ENCODE measurements at regions not wholly inside any gene's neighbourhood (a gene's known extent, or its start where the extent isn't known, plus 50 kb on each side); places are given as distances from the start of the nearest gene placed in this dataset.

- Histone ChIP-seq H3K9ac (ENCODE audit: extremely low read depth, low read length, poor library complexity, severe bottlenecking) (no peak overlapping the region), H3K36me3 (ENCODE audit: control insufficient read depth, insufficient read depth, low read length) (no peaks in the 10 kb centered on the region), H3K4me3 (ENCODE audit: low read length) (peak overlapping the region; percentile 21), H3K4me1 (ENCODE audit: control insufficient read depth, insufficient read depth, low read length) (peaks cover 2% of the 10 kb centered on the region), H3K27me3 (ENCODE audit: control insufficient read depth, insufficient read depth, low read length, poor library complexity, severe bottlenecking) (no peaks in the 10 kb centered on the region), H3K27ac (ENCODE audit: low read depth, low read length) (no peak overlapping the region), H3K9me3 (ENCODE audit: control insufficient read depth, low read length) (peaks cover 25% of the 10 kb centered on the region)
- H3K4me1 Mint-ChIP-seq, result peaks cover 21% of the 10 kb centered on the region
- WGBS, 2 experiments (ENCODE audit: insufficient coverage in 1 of 2, insufficient read length in 1 of 2), result 95 to 100% methylated on average over 1 of the region's 1 CpG
- H3K36me3 Mint-ChIP-seq (ENCODE audit: low read depth), result no peaks in the 10 kb centered on the region
- no peak for DNase-seq
- H3K9me3 Mint-ChIP-seq, result no peaks in the 10 kb centered on the region
- H3K27ac Mint-ChIP-seq, result no peak overlapping the region
- TF ChIP-seq, protein P1, sequence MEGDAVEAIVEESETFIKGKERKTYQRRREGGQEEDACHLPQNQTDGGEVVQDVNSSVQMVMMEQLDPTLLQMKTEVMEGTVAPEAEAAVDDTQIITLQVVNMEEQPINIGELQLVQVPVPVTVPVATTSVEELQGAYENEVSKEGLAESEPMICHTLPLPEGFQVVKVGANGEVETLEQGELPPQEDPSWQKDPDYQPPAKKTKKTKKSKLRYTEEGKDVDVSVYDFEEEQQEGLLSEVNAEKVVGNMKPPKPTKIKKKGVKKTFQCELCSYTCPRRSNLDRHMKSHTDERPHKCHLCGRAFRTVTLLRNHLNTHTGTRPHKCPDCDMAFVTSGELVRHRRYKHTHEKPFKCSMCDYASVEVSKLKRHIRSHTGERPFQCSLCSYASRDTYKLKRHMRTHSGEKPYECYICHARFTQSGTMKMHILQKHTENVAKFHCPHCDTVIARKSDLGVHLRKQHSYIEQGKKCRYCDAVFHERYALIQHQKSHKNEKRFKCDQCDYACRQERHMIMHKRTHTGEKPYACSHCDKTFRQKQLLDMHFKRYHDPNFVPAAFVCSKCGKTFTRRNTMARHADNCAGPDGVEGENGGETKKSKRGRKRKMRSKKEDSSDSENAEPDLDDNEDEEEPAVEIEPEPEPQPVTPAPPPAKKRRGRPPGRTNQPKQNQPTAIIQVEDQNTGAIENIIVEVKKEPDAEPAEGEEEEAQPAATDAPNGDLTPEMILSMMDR (conservative IDR thresholded peaks at IDR 0.05), result no peak
- H3K27me3 Mint-ChIP-seq (ENCODE audit: insufficient read depth), result no peaks in the 10 kb centered on the region
- H3K4me3 Mint-ChIP-seq, result no peak overlapping the region
Observed at GRCh38 chr3:106008766-106009165, 140.0 kb upstream of the CBLB start.

GRCh38 chr3:106010829-106011228, 142.0 kb upstream of the CBLB start:
- Mint-ChIP-seq H3K27me3 (ENCODE audit: insufficient read depth) (no peaks in the 10 kb centered on the region), H3K4me3 (no peak overlapping the region), H3K4me1 (peaks cover 25% of the 10 kb centered on the region), H3K9me3 (no peaks in the 10 kb centered on the region), H3K36me3 (ENCODE audit: low read depth) (no peaks in the 10 kb centered on the region), H3K27ac (no peak overlapping the region)
- no peak for DNase-seq
- no peaks in the 10 kb centered on the region for H3K36me3 ChIP-seq (ENCODE audit: control insufficient read depth, insufficient read depth, low read length)
- no peak overlapping the region for H3K4me3 ChIP-seq (ENCODE audit: low read length)
- H3K27me3 ChIP-seq (ENCODE audit: control insufficient read depth, insufficient read depth, low read length, poor library complexity, severe bottlenecking), result no peaks in the 10 kb centered on the region
- peaks cover 25% of the 10 kb centered on the region for H3K9me3 ChIP-seq (ENCODE audit: control insufficient read depth, low read length)
- no peak overlapping the region for H3K9ac ChIP-seq (ENCODE audit: extremely low read depth, low read length, poor library complexity, severe bottlenecking)
- no peak overlapping the region for H3K27ac ChIP-seq (ENCODE audit: low read depth, low read length)
- TF ChIP-seq, protein P1 (conservative IDR thresholded peaks at IDR 0.05), result no peak
- peaks cover 2% of the 10 kb centered on the region for H3K4me1 ChIP-seq (ENCODE audit: control insufficient read depth, insufficient read depth, low read length)
- WGBS, 2 experiments (ENCODE audit: insufficient coverage in 1 of 2, insufficient read length in 1 of 2), result 89 to 100% methylated on average over 1 to 3 of the region's 3 CpGs

DNA sequence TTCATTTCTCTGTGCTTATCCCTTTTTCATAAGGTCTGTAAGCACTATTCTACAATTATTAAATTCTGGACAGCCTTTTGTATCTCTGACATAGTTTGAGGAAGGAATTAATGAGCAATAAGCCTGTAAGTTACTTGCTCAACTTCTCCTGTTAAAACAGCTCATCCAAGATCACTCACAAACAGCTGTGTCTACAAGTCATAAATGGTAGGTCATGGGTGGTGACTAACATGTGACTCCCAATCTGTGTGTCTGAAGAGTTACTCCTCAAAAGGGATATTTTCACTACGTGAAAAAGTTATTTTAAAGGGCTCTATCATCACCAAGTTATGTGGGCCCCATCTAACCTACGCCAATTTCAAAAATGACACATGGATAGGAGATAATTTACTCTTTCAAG, 145.2 kb upstream of the CBLB start:
- no peaks in the 10 kb centered on the region for H3K36me3 Mint-ChIP-seq (ENCODE audit: low read depth)

More for the DNA sequence above, 145.2 kb upstream of the CBLB start:
- peaks cover 6% of the 10 kb centered on the region for H3K9me3 Mint-ChIP-seq
- 94 to 98% methylated on average over 2 of the region's 2 CpGs for WGBS, 2 experiments (ENCODE audit: insufficient coverage in 1 of 2, insufficient read length in 1 of 2)
- H3K27me3 ChIP-seq (ENCODE audit: control insufficient read depth, insufficient read depth, low read length, poor library complexity, severe bottlenecking), result no peaks in the 10 kb centered on the region
- H3K27me3 Mint-ChIP-seq (ENCODE audit: insufficient read depth), result no peaks in the 10 kb centered on the region
- no peaks in the 10 kb centered on the region for H3K36me3 ChIP-seq (ENCODE audit: control insufficient read depth, insufficient read depth, low read length)
- no peak overlapping the region for H3K4me3 Mint-ChIP-seq
- H3K27ac Mint-ChIP-seq, result no peak overlapping the region
- DNase-seq, result no peak
- H3K9me3 ChIP-seq (ENCODE audit: control insufficient read depth, low read length), result peaks cover 18% of the 10 kb centered on the region
- peaks cover 29% of the 10 kb centered on the region for H3K4me1 Mint-ChIP-seq
- no peak overlapping the region for H3K9ac ChIP-seq (ENCODE audit: extremely low read depth, low read length, poor library complexity, severe bottlenecking)
- H3K4me1 ChIP-seq (ENCODE audit: control insufficient read depth, insufficient read depth, low read length), result peaks cover 2% of the 10 kb centered on the region
- no peak overlapping the region for H3K4me3 ChIP-seq (ENCODE audit: low read length)
- TF ChIP-seq, protein P1 (conservative IDR thresholded peaks at IDR 0.05), result no peak
- no peak overlapping the region for H3K27ac ChIP-seq (ENCODE audit: low read depth, low read length)

Data from endodermal cell (in vitro differentiated cells).